K562 (cell line): ENCODE measurements at regions not wholly inside any gene's neighbourhood (a gene's known extent, or its start where the extent isn't known, plus 50 kb on each side); places are given as distances from the start of the nearest gene placed in this dataset.

ENCODE experiments used
- ATAC-seq: fragments of 200-7000 bp; cut with Tn5 transposase; 3 replicates; pipeline ENCODE4 v1.9.1; 2020; ENCODE audit warnings: moderate library complexity
- BruUV-seq: library from RNA; stranded (reverse); fragments of 400-500 nt; replicated peaks from 2 replicates; lab custom pipeline; 2021; lab: Mats Ljungman, UMichigan
- CTCF ChIA-PET: fragments of 300-600 bp; formaldehyde crosslinking; extraction: SDS; loops from one replicate; lab custom pipeline; 2021; ENCODE audit warnings: low intra/inter-chr PET ratio; lab: Yijun Ruan, JAX
- POLR2A ChIA-PET: fragments of 300-600, 350-650 bp; sonication (Branson Sonifier 250); formaldehyde crosslinking; extraction: SDS; loops from one replicate; lab custom pipeline; 2021; ENCODE audit warnings: antibody characterized with exemption, inconsistent platforms; lab: Yijun Ruan, JAX
- DNase-seq, 4 experiments: peaks; one replicate each; pipeline versions ENCODE4 v3.0.0 to v3.0.0-alpha.2; 2011 to 2018; ENCODE audit warnings: low spot score in 3 of 4, mixed read lengths in 3 of 4; ENCODE audit errors: extremely low read depth in 1 of 4
- FAIRE-seq: peaks from 2 replicates; lab custom pipeline; 2011; peaks lifted over from hg19 to GRCh38; lab: Jason Lieb, UNC
- H2AFZ ChIP-seq: 2 replicates; pipeline ENCODE4 v1.6.0; 2011; ENCODE audit warnings: low read depth, low read length, control low read depth, inconsistent platforms
- H3K27ac ChIP-seq: fragments of 200-600 bp; 3 replicates; pipeline ENCODE4 v1.8.0; 2011; ENCODE audit warnings: low read depth, mild to moderate bottlenecking, control low read depth, inconsistent platforms, low read length, moderate library complexity, mixed read lengths; ENCODE audit errors: extremely low read depth
- H3K27me3 ChIP-seq, 2 experiments: fragments of 300-600 bp in 1 of 2; 2 replicates in 1 of 2; 3 replicates in 1 of 2; pipeline versions ENCODE4 v1.6.0 to v1.8.0; 2011; ENCODE audit warnings: inconsistent platforms in 2 of 2, low read length in 2 of 2, mild to moderate bottlenecking in 1 of 2, mixed read lengths in 1 of 2, moderate library complexity in 1 of 2; ENCODE audit not compliant: control insufficient read depth in 2 of 2, insufficient read depth in 2 of 2
- H3K36me3 ChIP-seq: fragments of 300-600 bp; 3 replicates; pipeline ENCODE4 v1.8.0; 2011; ENCODE audit warnings: mild to moderate bottlenecking, low read length, inconsistent platforms; ENCODE audit not compliant: control insufficient read depth, insufficient read depth
- H3K4me1 ChIP-seq, 2 experiments: fragments of 200-600 bp in 1 of 2; replicated peaks in 1 of 2; 2 replicates in 1 of 2; 3 replicates in 1 of 2; pipeline versions ENCODE4 v1.5.1 to v1.8.0; 2011; ENCODE audit warnings: inconsistent platforms in 2 of 2, low read length in 2 of 2, mild to moderate bottlenecking in 1 of 2, mixed read lengths in 1 of 2, moderate library complexity in 1 of 2; ENCODE audit not compliant: control insufficient read depth in 2 of 2, insufficient read depth in 2 of 2
- H3K4me2 ChIP-seq: 2 replicates; pipeline ENCODE4 v1.6.1; 2011; ENCODE audit warnings: low read length, control low read depth, inconsistent platforms, mixed read lengths; ENCODE audit not compliant: insufficient read depth
- H3K4me3 ChIP-seq: fragments of 200-600 bp; sonication (generic), shearing (Covaris generic); 2 replicates; pipeline ENCODE4 v1.5.1; 2016; ENCODE audit warnings: control low read depth, inconsistent platforms
- H3K79me2 ChIP-seq: fragments of 200-600 bp; 3 replicates; pipeline ENCODE4 v1.8.0; 2011; ENCODE audit warnings: low read length, inconsistent platforms; ENCODE audit not compliant: control insufficient read depth, insufficient read depth
- H3K9ac ChIP-seq, 2 experiments: 2 replicates each; pipeline versions ENCODE4 v1.6.0 to v1.6.1; 2011; ENCODE audit warnings: low read depth in 2 of 2, low read length in 2 of 2, control low read depth in 1 of 2, inconsistent platforms in 1 of 2, mild to moderate bottlenecking in 1 of 2, mixed read lengths in 1 of 2; ENCODE audit not compliant: insufficient read depth in 1 of 2
- H3K9me1 ChIP-seq: one replicate; pipeline ENCODE4 v1.6.0; 2011; ENCODE audit warnings: inconsistent platforms, mild to moderate bottlenecking, low read length, moderate library complexity; ENCODE audit not compliant: control insufficient read depth, insufficient read depth
- H3K9me3 ChIP-seq: replicated peaks from 2 replicates; pipeline ENCODE4 v1.5.1; 2011; ENCODE audit warnings: low read depth, low read length, inconsistent platforms; ENCODE audit not compliant: control insufficient read depth, insufficient read depth
- H4K20me1 ChIP-seq: replicated peaks from 2 replicates; pipeline ENCODE4 v1.6.1; 2011; ENCODE audit warnings: low read length, inconsistent platforms, mixed read lengths; ENCODE audit not compliant: control insufficient read depth, insufficient read depth
- ATF4 ChIP-seq: fragments of 450-650 bp; formaldehyde crosslinking; IDR thresholded peaks from 2 replicates; pipeline ENCODE4 v1.4.0; 2022; ENCODE audit warnings: mild to moderate bottlenecking, moderate library complexity
- MAFF ChIP-seq: IDR thresholded peaks from 2 replicates; pipeline ENCODE4 v1.6.1; 2012; ENCODE audit warnings: low read length, improper control_type of control experiment
- POLR2A ChIP-seq: fragments of 450-650 bp; conservative IDR thresholded peaks from 2 replicates; pipeline ENCODE4 v1.6.1; 2016
- RFX1 ChIP-seq: fragments of 450-650 bp; IDR thresholded peaks from 2 replicates; pipeline ENCODE4 v1.6.1; 2016; ENCODE audit warnings: mild to moderate bottlenecking, moderate library complexity
- RFX5 ChIP-seq: IDR thresholded peaks from 2 replicates; pipeline ENCODE4 v1.6.1; 2011; ENCODE audit warnings: low read depth, mild to moderate bottlenecking, improper control_type of control experiment, low read length
- TEAD4 ChIP-seq, 2 experiments: sonication (generic) in 1 of 2; formaldehyde crosslinking in 1 of 2; IDR thresholded peaks; 2 replicates each; pipeline versions ENCODE4 v1.6.1 to v1.8.0; 2012 to 2022; ENCODE audit warnings: borderline replicate concordance in 1 of 2, inconsistent platforms in 1 of 2, low read length in 1 of 2, mild to moderate bottlenecking in 1 of 2, missing genetic modification reagents in 1 of 2
- ZNF274 ChIP-seq: IDR thresholded peaks from 2 replicates; pipeline ENCODE4 v1.6.1; 2011; ENCODE audit warnings: low read depth, mild to moderate bottlenecking, low read length, moderate library complexity, borderline replicate concordance
- ZNF280B ChIP-seq: fragments of 250-450 bp; sonication (Bioruptor Pico); IDR thresholded peaks from 2 replicates; pipeline ENCODE4 v1.5.1; 2021; ENCODE audit warnings: mild to moderate bottlenecking
- ZNF324 ChIP-seq: fragments of 250-450 bp; sonication (Bioruptor Pico); IDR thresholded peaks from 2 replicates; pipeline ENCODE4 v1.4.0; 2020; ENCODE audit warnings: mild to moderate bottlenecking
- ZNF780A ChIP-seq: fragments of 250-450 bp; sonication (Bioruptor Pico); IDR thresholded peaks from 2 replicates; pipeline ENCODE4 v1.5.0; 2021; ENCODE audit warnings: mild to moderate bottlenecking
- WGBS: fragments of 100-300 bp; shearing (Covaris generic); methylation state at CpG from one replicate; pipeline ENCODE4 v1.1.6; 2016; ENCODE audit warnings: low coverage, mixed read lengths; ENCODE audit not compliant: insufficient coverage; ENCODE audit errors: missing lambda C conversion rate; 5-methylcytosine and 5-hydroxymethylcytosine counted together
- in situ Hi-C: fragments of 300-500 bp; cut with MboI; formaldehyde crosslinking; loops from 4 replicates; pipeline ENCODE4 v1.15.0; 2018; ENCODE audit warnings: inconsistent platforms, mixed read lengths
- intact Hi-C: fragments of 100-400 bp; cut with micrococcal nuclease; formaldehyde crosslinking; loops from 2 replicates; pipeline ENCODE4 v1.14.2; 2022
- TF ChIP-seq, protein P1 (sequence below): fragments of 250-450 bp; sonication (Bioruptor Pico); IDR thresholded peaks from 2 replicates; pipeline ENCODE4 v1.5.0; 2020; ENCODE audit warnings: mild to moderate bottlenecking

GRCh38 chr3:115270849-115271248, 123.8 kb upstream of the ZBTB20 start:
- WGBS = 0% methylated on average over 2 of the region's 2 CpGs
- Histone ChIP-seq H3K9me1 (no peaks in the 10 kb centered on the region), H4K20me1 (no peaks in the 10 kb centered on the region), H2AFZ (no peak overlapping the region), H3K9ac (no peak overlapping the region), H3K36me3 (no peaks in the 10 kb centered on the region), H3K27me3 (no peaks in the 10 kb centered on the region), H3K4me2 (no peak overlapping the region), H3K27ac (no peak overlapping the region)
- in situ Hi-C loops = no loop called here
- POLR2A ChIA-PET = no interaction called here
- no peak for ATAC-seq
- CTCF ChIA-PET = no interaction called here
- BruUV-seq = no TSS peak
- TF ChIP-seq ZNF780A (no peak), ATF4 (CRISPR knock-in tag) (no peak), MAFF (no peak), TEAD4 (IDR thresholded peaks at IDR 0.05; ENCODE audit: low read length) (no peak), TEAD4 (CRISPR knock-in tag; IDR thresholded peaks at IDR 0.05; ENCODE audit: borderline replicate concordance) (no peak), RFX1 (no peak), RFX5 (no peak), ZNF280B (CRISPR knock-in tag) (no peak), ZNF324 (CRISPR knock-in tag) (no peak), POLR2A (no peak), ZNF274 (no peak)
- TF ChIP-seq, protein P1, sequence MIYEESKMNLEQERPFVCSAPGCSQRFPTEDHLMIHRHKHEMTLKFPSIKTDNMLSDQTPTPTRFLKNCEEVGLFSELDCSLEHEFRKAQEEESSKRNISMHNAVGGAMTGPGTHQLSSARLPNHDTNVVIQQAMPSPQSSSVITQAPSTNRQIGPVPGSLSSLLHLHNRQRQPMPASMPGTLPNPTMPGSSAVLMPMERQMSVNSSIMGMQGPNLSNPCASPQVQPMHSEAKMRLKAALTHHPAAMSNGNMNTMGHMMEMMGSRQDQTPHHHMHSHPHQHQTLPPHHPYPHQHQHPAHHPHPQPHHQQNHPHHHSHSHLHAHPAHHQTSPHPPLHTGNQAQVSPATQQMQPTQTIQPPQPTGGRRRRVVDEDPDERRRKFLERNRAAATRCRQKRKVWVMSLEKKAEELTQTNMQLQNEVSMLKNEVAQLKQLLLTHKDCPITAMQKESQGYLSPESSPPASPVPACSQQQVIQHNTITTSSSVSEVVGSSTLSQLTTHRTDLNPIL (CRISPR knock-in tag) = no peak
- TF ChIP-seq, all 486 proteins: peak for 0
- Histone ChIP-seq H3K79me2 (no peaks in the 10 kb centered on the region), H3K9me3 (no peaks in the 10 kb centered on the region), H3K4me1 (no peaks in the 10 kb centered on the region), H3K4me3 (no peak overlapping the region)
- FAIRE-seq (no peak), DNase-seq (no peak)
- intact Hi-C loops = no loop called here
